ENCODE measurements at regions not wholly inside any gene's neighbourhood (a gene's known extent, or its start where the extent isn't known, plus 50 kb on each side); places are given as distances from the start of the nearest gene placed in this dataset.

- TF ChIP-seq FOXJ3 (CRISPR knock-in tag; IDR thresholded peaks at IDR 0.05; ENCODE audit: borderline replicate concordance) (no peak), NR3C1 (CRISPR knock-in tag; conservative IDR thresholded peaks at IDR 0.05; ENCODE audit: low read depth) (no peak), CTCF (IDR thresholded peaks at IDR 0.05) (no peak), ATF3 (CRISPR knock-in tag; conservative IDR thresholded peaks at IDR 0.05) (no peak), JUN (CRISPR knock-in tag; IDR thresholded peaks at IDR 0.05) (no peak)
These were observed 116.8 kb downstream of the RGS2 start for GRCh38 chr1:192925609-192926008.

All from WTC11 (cell line).